Esophagus mucosa (tissue), 1 donor: ENCODE measurements at regions not wholly inside any gene's neighbourhood (a gene's known extent, or its start where the extent isn't known, plus 50 kb on each side); places are given as distances from the start of the nearest gene placed in this dataset.

Source experiments
- ATAC-seq: fragments of 200-7000 bp; cut with Tn5 transposase; one replicate; pipeline ENCODE4 v1.9.1; 2020
- donor health status: DM: yes; HTN: yes; CAD: no.

DNA sequence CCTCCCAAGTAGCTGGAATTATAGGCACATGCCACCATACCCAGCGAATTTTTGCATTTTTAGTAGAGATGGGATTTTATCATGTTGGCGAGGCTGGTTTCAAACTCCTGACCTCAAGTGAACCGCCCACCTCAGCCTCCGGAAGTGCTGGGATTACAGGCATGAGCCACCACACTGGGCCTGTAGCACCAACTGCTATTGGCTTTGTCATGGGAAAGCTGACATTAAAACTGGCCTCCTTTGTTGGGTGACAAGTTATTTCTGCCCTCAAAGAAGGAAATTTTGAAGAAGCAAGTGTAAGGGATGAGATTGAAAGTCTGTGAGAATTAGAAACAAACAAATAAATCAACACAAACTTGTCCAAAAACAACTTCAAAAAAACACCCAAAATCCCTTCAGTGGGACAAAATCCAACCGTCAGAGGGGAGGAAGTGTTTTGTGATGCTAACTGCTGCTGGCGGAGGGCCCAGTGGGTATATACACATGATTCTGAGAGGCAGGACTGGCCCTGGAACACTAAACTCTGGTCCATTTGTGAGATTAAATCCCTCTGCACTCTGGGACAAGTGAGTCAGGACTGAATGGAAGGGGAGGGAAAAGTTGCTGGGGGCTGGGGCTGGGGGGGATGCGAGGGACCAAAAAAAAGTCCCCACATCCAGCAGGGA, 87.5 kb upstream of the NAA20 start:
- no peak for ATAC-seq

- ATAC-seq = no peak
Measured at GRCh38 chr20:19930426-19930825, 86.7 kb upstream of the NAA20 start.

- no peak for ATAC-seq
Measured at GRCh38 chr20:19932170-19932667, 84.9 kb upstream of the NAA20 start.

GRCh38 chr20:19934792-19935491, 82.2 kb upstream of the NAA20 start:
- ATAC-seq = peak; percentile 81

GRCh38 chr20:19935842-19936241, 81.3 kb upstream of the NAA20 start:
- peak; percentile 85 for ATAC-seq

GRCh38 chr20:19936466-19937200, 80.5 kb upstream of the NAA20 start:
- ATAC-seq = no peak

GRCh38 chr20:19937218-19937617, 79.9 kb upstream of the NAA20 start:
- ATAC-seq = peak; percentile 18

DNA sequence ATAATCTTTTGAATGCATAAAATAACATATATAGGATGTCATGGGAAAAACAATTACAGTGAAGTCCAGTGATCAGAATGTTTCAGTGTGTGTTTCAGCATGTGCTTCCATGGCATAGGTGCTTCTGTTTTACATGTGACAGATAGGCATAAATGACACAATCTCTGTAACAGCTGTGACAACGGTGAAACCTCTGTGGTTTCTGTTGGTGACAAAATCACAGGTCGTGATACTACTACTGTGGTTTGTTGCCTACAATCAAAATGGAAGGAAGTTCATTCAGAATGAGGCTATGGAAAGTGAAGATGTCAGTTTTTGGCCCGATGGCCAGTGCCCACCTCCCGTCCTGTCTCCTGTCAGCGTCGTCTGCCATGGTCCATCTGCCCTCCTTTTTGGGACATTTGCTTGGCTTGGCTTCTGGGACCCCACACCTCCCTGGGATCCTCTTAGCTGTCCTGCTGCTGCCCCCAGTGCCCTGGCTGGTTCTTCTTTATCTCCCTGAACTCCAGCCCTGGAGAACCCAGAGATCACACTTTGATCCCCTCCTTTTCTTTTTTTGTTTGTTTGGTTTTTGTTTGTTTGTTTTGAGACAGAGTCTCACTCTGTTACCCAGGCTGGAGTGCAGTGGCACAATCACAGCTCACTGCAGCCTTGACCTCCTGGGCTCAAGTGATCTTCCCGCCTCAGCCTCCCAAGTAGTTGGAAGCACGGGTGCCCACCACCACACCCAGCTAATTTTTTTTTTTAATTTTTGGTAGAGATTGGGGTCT, 79.3 kb upstream of the NAA20 start:
- ATAC-seq = no peak

- no peak for ATAC-seq
Measured at GRCh38 chr20:19938421-19939090, 78.6 kb upstream of the NAA20 start.

DNA sequence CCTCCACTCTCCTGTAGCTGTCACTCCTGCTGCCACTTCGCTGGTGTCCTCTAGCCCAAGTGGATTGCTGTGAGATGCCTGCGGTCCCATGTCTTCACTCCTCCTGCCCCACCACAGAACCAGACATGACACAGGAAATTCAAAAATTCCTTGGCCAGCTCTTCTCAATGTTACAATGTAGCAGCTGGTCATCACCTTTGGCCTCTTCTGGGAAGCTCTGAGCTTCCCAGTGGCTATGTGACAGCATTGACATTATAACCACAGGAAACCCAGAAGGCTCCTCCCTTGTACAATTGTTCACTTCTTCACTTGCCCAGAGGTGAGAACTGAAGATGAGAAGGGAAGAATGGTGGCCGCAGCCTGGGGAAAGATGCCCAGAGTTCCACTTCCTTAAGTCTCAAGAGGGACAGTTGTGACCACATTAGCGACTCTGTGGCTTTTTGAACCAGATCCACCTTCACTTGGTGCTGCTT, 76.1 kb upstream of the NAA20 start:
- ATAC-seq = no peak

- no peak for ATAC-seq
Measured at GRCh38 chr20:19942611-19943010, 74.6 kb upstream of the NAA20 start.

DNA sequence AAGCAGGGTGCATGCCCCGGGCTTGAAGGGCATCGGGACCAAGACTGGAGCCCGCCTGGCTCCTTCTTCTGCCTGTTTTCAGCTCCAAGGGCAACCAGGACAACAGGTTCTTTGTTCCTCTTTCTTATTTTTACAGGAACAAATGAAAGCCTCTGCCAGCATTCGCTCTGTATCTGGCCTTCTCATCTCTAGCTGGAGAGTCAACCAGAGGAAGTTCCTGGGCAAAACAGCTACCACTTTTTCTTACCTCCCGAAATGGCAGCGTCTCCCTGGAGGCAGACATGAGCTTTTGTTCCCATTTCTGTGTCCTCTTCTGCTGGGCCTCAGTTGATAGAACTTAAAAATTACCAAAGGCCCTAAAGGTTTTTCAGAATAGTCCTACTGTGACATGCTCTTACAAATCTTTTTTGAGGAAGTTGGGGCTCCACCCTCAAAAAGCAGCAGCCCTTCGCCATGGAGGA, 74.1 kb upstream of the NAA20 start:
- no peak for ATAC-seq

- peak; percentile 20 for ATAC-seq
Measured at GRCh38 chr20:19944772-19945459, 72.2 kb upstream of the NAA20 start.

GRCh38 chr20:19945732-19946670, 71.2 kb upstream of the NAA20 start:
- no peak for ATAC-seq

DNA sequence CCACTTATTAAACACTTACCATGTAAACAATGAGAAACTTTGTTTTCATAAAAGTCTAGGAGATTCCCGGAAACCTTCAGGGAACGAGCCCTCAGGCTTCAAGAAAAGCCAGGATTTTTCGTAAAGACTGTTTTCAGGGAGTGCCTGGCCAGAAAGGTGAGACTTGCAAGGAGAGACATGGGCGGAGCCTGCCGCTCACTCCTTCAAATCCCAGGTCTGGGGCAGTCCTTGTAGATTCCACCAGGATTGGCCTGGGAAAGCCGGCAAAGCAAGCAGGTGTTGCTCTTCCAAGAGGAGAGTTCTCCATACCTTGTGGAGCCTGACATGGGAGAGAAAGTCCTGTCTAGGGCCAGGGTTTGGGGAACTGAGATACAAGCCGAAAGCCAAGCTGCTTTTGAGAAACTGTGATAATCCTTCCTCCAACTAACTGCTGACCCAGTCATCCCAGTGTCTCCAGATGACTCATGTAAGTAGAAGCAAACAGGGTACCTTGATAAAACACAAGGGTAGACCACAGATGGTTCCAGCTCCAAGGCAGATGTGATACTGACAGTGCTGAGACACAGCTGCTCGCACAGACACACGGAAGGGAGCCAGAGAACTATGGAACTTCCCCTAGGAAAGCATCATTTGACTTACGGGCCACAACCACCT, 69.4 kb upstream of the NAA20 start:
- ATAC-seq = peak; percentile 24

GRCh38 chr20:19949195-19949867, 67.8 kb upstream of the NAA20 start:
- ATAC-seq = no peak

GRCh38 chr20:19950042-19950441, 67.1 kb upstream of the NAA20 start:
- no peak for ATAC-seq

DNA sequence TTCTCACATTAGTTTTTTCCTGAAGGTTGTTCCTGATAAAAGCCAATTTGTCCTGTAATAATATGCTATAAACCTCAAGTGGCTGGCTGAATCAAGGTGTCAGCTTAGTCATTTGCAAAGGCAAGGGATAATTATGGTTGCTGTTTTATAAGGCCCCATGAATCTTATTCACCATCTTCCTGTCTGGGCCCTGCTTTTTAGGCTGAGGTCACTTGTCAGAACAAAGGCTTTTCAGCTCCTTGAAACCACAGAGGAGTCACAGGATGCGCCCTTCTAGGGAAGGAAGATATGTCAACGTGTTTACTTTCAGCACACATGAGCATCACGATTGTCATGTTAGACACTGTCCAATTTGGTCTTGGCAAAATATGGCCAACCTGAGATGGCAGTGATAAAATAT, 64.8 kb upstream of the NAA20 start:
- no peak for ATAC-seq

- ATAC-seq = no peak
Measured at GRCh38 chr20:19953606-19954005, 63.6 kb upstream of the NAA20 start.
